ENCODE measurements at regions not wholly inside any gene's neighbourhood (a gene's known extent, or its start where the extent isn't known, plus 50 kb on each side); places are given as distances from the start of the nearest gene placed in this dataset.

- CTCF ChIA-PET, result no interaction called here
- Histone ChIP-seq H3K4me3 (ENCODE audit: control extremely low read depth in 1 of 5, extremely low read depth in 1 of 5, insufficient read depth in 1 of 5, low read depth in 2 of 5, low read length in 4 of 5) (no peak overlapping the region), H2AFZ (ENCODE audit: insufficient read depth, low read depth, low read length, poor library complexity, severe bottlenecking) (no peak overlapping the region), H3K27ac (ENCODE audit: low read length in 2 of 2) (no peak overlapping the region), H3K9me3 (ENCODE audit: control extremely low read depth in 1 of 3, control insufficient read depth in 2 of 3, insufficient read depth in 1 of 3, low read length in 2 of 3) (peaks cover 0 to 6% (median 0%) of the 10 kb centered on the region in 3 donors), H3K79me2 (ENCODE audit: control insufficient read depth, insufficient read depth, low read length) (no peaks in the 10 kb centered on the region), H3K4me1 (ENCODE audit: control insufficient read depth in 2 of 2, insufficient read depth in 2 of 2, low read length in 2 of 2) (no peaks in the 10 kb centered on the region), H3K27me3 (replicated peaks in 1 of 4; ENCODE audit: control extremely low read depth in 1 of 4, control insufficient read depth in 3 of 4, insufficient read depth in 4 of 4, low read length in 3 of 4) (no peaks in the 10 kb centered on the region), H3K4me2 (replicated peaks; ENCODE audit: low read depth, low read length, poor library complexity, severe bottlenecking) (no peak overlapping the region), H3K36me3 (replicated peaks in 1 of 2; ENCODE audit: control extremely low read depth in 1 of 2, control insufficient read depth in 1 of 2, extremely low read depth in 1 of 2, insufficient read depth in 2 of 2, low read length in 1 of 2) (no peaks in the 10 kb centered on the region), H3K9ac (ENCODE audit: low read length) (no peak overlapping the region), H4K20me1 (ENCODE audit: control insufficient read depth, insufficient read depth, low read length, poor library complexity, severe bottlenecking) (no peaks in the 10 kb centered on the region)
- H3K4me3 Mint-ChIP-seq, result no peak overlapping the region
- H3K4me1 Mint-ChIP-seq, result no peaks in the 10 kb centered on the region
- POLR2A ChIA-PET, result no interaction called here
- H3K27me3 Mint-ChIP-seq, result no peaks in the 10 kb centered on the region
- TF ChIP-seq CTCF (IDR thresholded peaks at IDR 0.05) (no peak), EZH2 (IDR thresholded peaks at IDR 0.05; ENCODE audit: borderline replicate concordance, insufficient read depth, low read depth, low read length, poor library complexity, severe bottlenecking) (no peak)
- 74% methylated on average over 5 of the region's 8 CpGs for WGBS (ENCODE audit: insufficient coverage)
- H3K9me3 Mint-ChIP-seq (ENCODE audit: insufficient read depth), result no peaks in the 10 kb centered on the region
- DNase-seq (no peak), ATAC-seq (ENCODE audit: low read depth) (no peak)
- intact Hi-C loops (cut with micrococcal nuclease), result no loop called here
- H3K27ac Mint-ChIP-seq, result no peak overlapping the region
These were observed 626.0 kb upstream of the ADAMTS16 start for GRCh38 chr5:4514067-4514648.

DNA sequence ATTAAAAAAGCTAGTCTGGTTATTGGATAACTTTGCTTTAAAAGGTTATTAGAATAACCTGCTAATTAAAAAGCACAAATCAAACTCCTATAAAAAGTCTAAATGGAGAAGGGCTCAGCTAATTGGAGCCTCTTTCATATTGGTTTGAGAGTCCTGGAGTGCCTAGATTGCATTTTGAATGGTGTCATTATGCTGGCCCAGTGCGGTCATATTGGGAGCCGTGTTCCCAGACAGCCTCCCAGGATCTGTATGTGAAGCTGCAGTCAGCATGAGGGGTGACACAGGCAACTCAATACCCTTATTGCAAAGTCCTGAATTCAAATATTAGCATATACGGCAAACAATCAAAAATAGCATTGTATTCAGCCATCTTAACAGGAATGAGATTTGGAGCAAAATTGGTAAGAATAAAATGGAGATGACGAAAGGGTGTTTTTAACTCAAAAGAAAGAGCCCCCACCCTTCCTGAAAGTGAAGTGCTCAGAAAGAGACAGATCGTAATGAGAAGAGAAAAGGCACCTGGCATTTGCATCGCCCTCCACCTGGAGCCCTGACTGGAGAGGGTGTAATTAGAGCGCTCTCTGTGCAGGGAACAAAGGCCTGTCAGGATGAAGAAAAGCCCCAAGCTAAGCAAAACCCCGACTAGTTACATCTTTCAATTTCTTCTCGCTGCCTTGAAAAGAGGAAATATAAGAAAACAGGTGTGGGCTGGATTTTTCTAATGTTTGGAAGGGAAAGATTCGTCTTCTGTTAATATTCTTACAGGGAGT lies 621.0 kb upstream of the ADAMTS16 start:
- no peaks in the 10 kb centered on the region for H3K4me1 Mint-ChIP-seq
- H3K4me1 ChIP-seq (ENCODE audit: control insufficient read depth in 2 of 2, insufficient read depth in 2 of 2, low read length in 2 of 2), result no peaks in the 10 kb centered on the region
- H3K36me3 ChIP-seq (replicated peaks in 1 of 2; ENCODE audit: control extremely low read depth in 1 of 2, control insufficient read depth in 1 of 2, extremely low read depth in 1 of 2, insufficient read depth in 2 of 2, low read length in 1 of 2), result no peaks in the 10 kb centered on the region
- H3K4me3 ChIP-seq (ENCODE audit: control extremely low read depth in 1 of 5, extremely low read depth in 1 of 5, insufficient read depth in 1 of 5, low read depth in 2 of 5, low read length in 4 of 5), result no peak overlapping the region
- WGBS (ENCODE audit: insufficient coverage), result 80% methylated on average over 1 of the region's 10 CpGs
- ATAC-seq (ENCODE audit: low read depth) (no peak), DNase-seq (no peak)
- no peak overlapping the region for H2AFZ ChIP-seq (ENCODE audit: insufficient read depth, low read depth, low read length, poor library complexity, severe bottlenecking)
- peaks cover 0 to 6% (median 0%) of the 10 kb centered on the region in 3 donors for H3K9me3 ChIP-seq (ENCODE audit: control extremely low read depth in 1 of 3, control insufficient read depth in 2 of 3, insufficient read depth in 1 of 3, low read length in 2 of 3)
- peaks cover 7% of the 10 kb centered on the region for H3K9me3 Mint-ChIP-seq (ENCODE audit: insufficient read depth)
- no peaks in the 10 kb centered on the region for H3K79me2 ChIP-seq (ENCODE audit: control insufficient read depth, insufficient read depth, low read length)
- no peak for TF ChIP-seq CTCF (IDR thresholded peaks at IDR 0.05)
- no peak for TF ChIP-seq EZH2 (IDR thresholded peaks at IDR 0.05; ENCODE audit: borderline replicate concordance, insufficient read depth, low read depth, low read length, poor library complexity, severe bottlenecking)
- no peak overlapping the region for H3K27ac ChIP-seq (ENCODE audit: low read length in 2 of 2)
- ChIA-PET CTCF (no interaction called here), POLR2A (no interaction called here)
- no peak overlapping the region for H3K4me3 Mint-ChIP-seq
- H3K4me2 ChIP-seq (replicated peaks; ENCODE audit: low read depth, low read length, poor library complexity, severe bottlenecking), result no peak overlapping the region
- no peaks in the 10 kb centered on the region for H4K20me1 ChIP-seq (ENCODE audit: control insufficient read depth, insufficient read depth, low read length, poor library complexity, severe bottlenecking)
- H3K27me3 ChIP-seq (replicated peaks in 1 of 4; ENCODE audit: control extremely low read depth in 1 of 4, control insufficient read depth in 3 of 4, insufficient read depth in 4 of 4, low read length in 3 of 4), result no peaks in the 10 kb centered on the region
- intact Hi-C loops (cut with micrococcal nuclease), result no loop called here
- H3K9ac ChIP-seq (ENCODE audit: low read length), result no peak overlapping the region
- H3K27me3 Mint-ChIP-seq, result no peaks in the 10 kb centered on the region
- no peak overlapping the region for H3K27ac Mint-ChIP-seq
